ENCODE measurements at regions not wholly inside any gene's neighbourhood (a gene's known extent, or its start where the extent isn't known, plus 50 kb on each side); places are given as distances from the start of the nearest gene placed in this dataset.

DNA sequence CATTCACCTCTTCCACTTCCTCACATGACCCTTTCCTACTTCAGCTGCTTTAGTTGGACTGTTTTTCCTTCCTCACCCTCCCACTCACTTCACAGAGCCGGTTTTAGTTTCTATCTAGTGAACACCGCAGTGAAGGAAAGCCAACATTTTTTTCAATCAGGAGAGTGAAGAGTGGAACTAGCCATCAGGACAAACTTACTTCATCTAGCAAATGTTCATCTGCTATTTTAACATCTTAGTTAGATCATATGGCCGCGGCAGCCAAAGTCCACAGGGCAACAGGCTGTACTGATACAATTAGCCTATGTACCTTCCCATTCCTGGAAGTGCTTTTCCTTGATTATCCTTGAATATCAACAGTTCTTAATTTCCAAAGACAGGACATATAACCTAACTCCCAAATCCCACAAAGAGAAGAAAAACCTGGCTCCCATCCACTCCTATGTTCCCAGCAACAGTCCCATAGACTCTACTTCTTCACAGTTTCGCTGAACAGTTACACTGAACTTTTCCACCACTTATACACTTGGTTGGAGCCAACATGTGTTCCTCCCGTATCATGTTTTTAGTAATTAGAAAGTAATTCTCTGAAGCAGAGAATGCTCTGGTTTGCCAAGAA lies 456.2 kb upstream of the THBS1 start:
- DNase-seq (ENCODE audit: extremely low spot score, insufficient read length, low read depth) (no peak), FAIRE-seq (no peak)

DNA sequence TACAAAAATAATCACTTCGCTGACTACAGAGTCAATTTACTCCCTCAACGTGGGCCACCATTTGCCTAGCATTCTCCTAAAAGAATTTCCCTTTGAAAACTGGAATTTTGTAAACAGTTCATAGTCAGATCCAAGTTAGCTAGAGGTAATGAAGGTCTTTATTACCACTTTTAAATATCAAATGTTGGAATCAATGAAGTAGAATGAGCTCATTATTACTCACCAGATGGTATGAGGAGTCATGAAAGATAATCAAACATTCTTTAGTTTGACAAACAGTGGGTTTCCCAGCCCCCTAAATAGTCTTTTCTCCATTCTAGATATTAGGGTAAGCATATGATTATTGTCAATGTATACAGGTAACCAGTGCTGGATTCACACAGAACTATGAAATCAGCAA lies 455.7 kb upstream of the THBS1 start:
- no peak for DNase-seq (ENCODE audit: extremely low spot score, insufficient read length, low read depth)
- FAIRE-seq, result no peak

DNA sequence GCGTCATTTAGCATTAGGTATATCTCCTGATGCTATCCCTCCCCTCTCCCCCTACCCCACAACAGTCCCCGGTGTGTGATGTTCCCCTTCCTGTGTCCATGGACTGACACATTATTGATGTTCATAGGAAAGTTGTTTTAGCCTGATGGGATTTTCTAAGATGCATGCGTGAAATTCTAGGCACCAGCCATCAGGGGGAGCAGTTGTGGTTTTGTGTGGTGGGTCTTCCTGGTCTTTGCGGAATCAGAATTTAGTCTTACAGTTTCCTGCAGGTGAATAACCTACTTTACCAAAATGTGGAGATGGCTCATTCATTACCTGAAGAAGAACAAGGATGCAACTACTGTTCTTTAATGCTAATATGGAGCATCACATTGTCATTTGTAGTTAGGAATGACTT lies 455.0 kb upstream of the THBS1 start:
- DNase-seq (ENCODE audit: extremely low spot score, insufficient read length, low read depth), result peak; percentile 7
- FAIRE-seq, result peak; percentile 76

DNA sequence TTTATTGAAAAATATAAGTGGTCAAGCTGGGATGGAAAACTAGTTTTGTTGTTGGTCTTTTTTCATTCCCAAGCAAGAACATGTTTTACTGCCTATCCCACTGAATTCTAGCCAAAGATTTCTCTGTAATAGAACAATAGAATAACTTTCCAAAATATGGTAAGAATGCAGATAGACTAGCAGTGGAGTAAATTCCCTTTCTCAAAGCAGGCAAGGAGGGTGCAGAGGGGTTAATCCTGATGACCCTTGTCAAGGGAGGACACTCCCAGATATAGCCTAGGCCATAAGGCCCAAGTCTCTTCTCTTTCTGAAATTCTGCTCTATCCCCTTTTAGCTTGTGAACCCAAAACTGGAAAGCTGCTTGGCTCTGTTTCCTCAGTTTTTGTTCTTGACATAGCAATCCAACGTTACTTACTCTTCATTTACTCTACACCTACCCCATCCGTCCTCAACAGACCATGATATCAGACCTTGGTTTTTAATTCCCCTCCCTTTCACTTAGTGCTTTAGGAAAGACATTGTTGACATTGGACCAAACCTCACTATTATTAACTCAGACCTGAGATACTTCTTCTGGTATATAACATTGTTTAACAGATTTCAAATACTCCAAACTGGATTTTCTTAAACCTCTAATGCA lies 453.6 kb upstream of the THBS1 start:
- DNase-seq (ENCODE audit: extremely low spot score, insufficient read length, low read depth), result no peak
- FAIRE-seq, result no peak

DNA sequence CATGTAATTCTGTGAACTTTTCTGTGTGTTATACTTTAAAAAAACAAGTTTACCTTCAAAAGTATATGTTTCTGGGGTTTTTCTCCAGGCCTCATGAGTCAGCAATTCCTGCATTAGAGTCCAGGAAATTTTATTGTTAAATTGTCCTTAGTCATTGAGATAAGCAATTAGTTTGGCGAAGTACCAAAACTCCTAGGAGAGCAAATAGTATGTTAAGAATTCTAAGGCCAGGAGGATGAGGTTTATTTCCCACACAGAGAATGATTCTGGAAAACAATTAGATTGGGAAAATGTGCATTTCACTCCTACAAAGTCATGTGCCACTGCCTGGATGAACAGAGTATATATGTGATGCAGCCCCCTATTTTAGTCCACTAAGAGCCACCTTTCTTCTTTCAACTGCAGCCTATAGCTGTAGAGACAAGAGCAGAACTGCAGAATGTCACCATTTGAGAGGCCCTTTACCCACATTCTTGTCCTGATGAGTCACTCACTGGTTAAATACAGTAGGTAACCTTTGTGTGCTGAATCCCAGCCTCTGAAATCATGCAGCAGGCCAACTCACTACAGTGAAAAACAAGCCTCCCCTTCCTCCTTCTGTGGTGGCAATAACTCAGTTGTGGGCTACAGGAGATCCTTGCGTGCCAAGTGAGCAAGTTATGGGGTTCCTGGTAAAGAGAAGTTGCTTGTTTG lies 452.8 kb upstream of the THBS1 start:
- no peak for DNase-seq (ENCODE audit: extremely low spot score, insufficient read length, low read depth)
- FAIRE-seq, result no peak

DNA sequence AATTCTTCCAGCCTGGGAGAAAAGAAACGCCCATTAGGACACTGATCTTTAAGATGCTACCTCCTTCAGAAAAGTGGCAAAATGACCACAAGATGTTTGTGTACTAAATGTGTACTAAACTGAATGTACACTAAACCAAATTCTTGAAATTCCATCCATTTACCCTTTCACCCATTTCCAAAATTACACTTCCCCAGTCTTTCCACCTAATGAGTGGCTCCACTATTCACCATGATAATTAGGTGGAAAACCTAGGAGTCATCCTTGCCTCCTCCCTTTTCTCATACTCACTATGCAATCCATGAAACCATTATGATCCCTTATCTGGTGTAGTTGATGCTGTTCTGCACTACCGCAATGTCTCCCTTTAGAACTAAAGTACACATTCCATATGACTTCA lies 452.1 kb upstream of the THBS1 start:
- FAIRE-seq (no peak), DNase-seq (ENCODE audit: extremely low spot score, insufficient read length, low read depth) (no peak)

DNA sequence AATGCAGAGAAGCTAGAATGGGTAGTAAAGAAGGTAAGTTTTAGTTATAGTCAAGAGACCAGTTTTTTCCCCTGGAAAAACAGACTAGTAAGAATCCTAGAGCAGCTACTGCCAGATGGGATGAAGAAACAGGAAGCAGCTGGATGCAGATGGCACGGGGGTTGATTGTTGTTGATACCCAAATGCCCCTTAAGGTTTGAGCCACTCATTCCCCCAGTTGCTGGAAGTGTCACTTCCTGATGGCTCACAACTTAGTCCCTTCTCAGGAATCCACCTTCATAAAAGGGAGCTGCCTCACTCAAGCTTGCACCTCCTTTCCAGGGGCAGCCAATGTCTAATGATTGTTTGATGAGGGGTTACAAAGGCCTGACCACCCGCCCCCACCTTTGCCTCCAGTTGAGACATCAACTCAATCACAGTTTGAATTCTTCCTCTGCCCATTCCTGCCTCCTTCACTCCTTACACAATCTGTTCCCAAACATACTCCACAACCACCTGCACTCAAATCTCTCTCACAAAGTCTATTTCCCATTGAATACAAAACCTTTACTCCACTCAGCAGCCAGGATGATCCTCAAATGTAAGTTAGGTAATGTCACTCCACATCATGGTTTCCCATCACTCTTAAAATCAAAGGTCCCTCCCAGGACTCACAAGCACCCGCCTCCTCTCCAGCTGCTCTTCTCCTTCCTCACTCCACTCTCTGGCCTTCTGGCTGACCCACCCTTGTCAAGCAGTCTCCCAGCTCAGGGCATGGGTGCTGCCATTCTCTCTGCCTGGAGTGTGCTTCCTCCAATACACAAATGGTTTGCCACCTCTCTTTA lies 450.1 kb upstream of the THBS1 start:
- DNase-seq (ENCODE audit: extremely low spot score, insufficient read length, low read depth) (no peak), FAIRE-seq (no peak)

DNA sequence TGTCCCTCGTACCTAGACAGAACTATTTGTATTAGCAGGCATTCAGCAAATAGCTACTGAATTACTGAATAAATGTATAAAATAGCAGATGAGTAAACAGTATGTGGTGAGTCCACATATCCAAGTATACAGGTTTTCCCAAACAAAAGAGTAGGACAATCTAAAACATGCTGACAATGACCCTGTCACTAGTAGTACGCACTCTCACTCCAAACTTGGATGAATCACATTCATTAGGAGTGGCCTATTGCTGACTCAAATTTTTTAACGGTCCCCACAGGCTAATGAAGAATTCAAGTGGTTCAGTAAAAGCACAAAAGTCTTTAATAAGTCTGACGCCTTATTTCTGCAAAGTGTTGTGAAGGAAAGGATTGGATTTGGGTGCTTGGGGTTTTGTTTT lies 449.3 kb upstream of the THBS1 start:
- FAIRE-seq, result no peak
- DNase-seq (ENCODE audit: extremely low spot score, insufficient read length, low read depth), result no peak

DNA sequence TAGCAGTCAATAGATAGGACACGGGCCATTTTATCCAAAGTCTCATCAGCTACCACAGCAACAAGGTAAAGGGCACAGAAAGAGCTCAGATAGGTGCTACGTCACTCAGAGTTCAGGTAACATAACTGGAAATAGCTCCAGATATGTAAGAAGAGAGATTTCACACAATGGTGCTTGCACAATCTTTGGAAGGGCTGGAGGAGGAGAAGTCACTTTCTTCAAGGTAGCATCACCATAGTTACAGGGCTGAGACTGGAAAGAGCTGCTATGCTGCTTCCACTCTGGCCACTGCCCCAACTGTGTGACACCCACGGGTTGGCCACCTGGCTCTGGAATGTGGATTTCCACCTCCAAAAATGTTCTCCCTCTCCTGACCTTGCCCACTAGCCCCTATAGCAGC lies 448.8 kb upstream of the THBS1 start:
- FAIRE-seq (no peak), DNase-seq (ENCODE audit: extremely low spot score, insufficient read length, low read depth) (no peak)

DNA sequence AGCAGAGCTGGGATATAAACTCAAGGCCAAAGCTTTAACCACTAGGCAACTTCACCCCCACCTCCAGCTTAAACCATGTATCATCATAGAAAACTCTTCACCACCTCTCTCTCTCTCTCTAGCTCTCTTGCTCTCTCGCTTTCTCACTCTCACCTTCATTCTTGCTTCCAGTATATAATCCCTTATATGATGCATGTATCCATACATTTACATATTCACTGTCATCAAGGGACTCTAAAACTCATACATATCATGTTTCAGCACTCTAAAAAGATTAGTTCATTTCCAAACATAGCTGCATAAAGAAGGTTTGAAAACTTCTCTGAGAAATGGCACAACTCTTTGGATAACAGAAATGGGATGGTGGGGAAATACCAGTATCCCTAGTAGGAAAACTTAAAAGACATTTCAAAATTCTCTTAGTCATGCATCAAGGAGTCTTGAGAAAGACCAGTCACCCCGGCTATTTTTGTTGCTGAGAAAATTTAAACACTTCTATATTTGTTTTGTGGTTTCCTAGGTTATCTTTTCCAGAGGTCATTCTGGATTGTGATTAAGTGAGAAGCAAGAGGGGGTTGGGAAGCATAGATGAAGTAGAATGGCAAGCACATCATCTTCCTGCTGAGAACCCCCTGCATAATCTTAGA lies 447.8 kb upstream of the THBS1 start:
- DNase-seq (ENCODE audit: extremely low spot score, insufficient read length, low read depth) (no peak), FAIRE-seq (no peak)

DNA sequence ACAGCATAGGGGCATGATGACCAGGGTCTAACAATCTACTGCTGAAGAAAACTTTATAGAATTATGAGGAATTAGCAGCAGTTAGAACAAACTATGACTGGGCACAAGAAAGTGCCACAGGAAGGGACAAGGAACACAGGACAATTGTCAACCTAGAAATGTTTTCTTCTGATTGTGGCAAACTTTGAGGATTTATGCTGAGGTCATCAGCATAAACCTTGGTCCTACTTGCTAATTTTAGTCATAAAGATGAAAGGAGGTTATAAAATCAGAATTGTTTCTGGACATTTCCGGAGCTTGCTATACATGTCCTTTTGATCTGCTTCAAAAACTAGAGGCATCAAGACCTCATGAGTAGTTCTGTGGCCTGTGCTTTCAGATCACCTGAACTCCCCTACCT lies 446.6 kb upstream of the THBS1 start:
- DNase-seq (ENCODE audit: extremely low spot score, insufficient read length, low read depth), result no peak
- no peak for FAIRE-seq

DNA sequence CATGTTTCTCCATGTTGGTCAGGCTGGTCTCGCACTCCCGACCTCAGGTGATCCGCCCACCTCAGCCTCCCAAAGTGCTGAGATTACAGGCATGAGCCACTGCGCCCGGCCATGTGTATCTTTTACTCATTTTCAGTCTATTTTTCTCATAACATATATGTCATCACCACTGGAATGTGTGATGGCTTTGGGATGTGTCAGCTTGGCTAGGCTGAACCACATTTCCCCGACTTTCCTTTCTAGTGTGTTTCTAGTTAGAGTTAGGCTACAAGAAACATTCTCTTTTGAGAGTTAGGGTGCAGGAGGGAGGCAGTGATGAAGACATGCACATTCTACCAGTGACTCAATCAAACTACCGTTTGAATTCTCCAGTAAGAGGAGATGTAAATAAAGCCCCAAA lies 444.9 kb upstream of the THBS1 start:
- DNase-seq (ENCODE audit: extremely low spot score, insufficient read length, low read depth), result no peak
- no peak for FAIRE-seq

DNA sequence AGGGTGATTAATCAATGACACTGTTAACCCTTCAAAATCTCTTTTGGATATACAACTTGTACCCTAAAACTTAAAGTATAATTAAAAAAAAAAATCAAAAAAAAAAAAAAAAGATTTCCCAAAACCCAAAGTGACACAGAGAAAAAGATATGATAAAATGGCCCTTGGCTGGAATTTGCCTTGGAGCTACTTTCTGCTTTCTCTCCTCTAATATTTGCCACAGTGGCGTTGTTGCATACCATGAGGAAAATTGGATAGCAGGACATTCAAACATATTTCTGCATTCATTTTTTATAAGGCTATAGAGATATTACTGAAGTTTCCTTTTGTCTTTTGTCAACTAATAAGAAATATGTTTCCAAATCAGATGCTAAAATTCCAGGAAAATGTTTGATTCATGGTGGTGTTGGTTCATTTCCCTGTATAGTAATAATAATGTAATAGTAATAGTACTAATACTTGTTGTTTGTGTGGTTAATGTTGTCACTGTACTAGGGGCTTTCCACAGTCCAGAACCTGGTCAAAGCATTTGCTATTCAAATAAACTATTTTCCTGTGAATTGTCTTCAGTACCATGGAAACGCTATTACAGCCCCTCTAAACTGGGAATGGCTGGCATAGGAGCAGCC lies 441.3 kb upstream of the THBS1 start:
- FAIRE-seq, result no peak
- no peak for DNase-seq (ENCODE audit: extremely low spot score, insufficient read length, low read depth)

DNA sequence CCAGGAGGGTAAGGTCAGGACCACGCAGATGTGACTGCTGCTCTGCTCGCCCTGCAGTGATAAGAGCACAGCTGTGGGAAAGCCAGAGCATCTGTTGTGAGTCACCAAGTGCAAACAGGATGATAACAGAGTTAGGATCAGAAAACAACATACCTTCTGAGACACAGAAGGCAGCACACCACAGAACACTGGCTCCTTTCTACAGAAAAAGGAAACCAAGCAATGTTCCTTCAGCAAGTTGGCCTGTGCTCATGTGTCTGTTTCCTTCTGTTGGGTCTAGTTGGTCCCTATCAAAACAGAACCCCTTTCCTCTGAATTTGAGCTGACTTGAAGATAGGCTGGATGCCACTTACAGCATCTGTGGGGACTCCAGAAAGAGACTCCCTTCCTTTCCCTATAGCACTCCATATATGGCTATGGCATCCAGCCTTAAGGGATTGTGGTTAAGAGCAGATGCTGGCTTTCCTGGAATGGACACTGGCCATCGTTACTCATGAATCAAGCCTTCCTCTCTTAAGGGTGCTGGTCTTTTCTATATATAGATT lies 440.7 kb upstream of the THBS1 start:
- FAIRE-seq, result no peak
- no peak for DNase-seq (ENCODE audit: extremely low spot score, insufficient read length, low read depth)

DNA sequence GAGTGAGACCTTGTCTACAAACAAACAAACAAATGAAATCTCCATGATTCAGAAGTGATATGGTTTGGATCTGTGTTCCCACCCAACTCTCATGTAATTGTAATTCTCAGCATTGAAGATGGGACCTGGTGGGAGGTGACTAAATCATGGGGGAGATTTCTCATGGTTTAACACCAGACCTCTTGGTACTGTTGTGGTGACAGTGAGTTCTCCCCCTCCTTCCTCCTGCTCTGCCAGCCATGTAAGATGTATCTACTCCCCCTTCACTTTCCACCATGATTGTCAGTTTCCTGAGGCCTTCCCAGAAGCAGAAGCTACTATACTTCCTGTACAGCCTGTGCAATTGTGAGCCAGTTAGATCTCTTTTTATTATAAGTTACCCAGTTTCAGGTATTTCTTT lies 438.4 kb upstream of the THBS1 start:
- FAIRE-seq (no peak), DNase-seq (ENCODE audit: extremely low spot score, insufficient read length, low read depth) (no peak)

DNA sequence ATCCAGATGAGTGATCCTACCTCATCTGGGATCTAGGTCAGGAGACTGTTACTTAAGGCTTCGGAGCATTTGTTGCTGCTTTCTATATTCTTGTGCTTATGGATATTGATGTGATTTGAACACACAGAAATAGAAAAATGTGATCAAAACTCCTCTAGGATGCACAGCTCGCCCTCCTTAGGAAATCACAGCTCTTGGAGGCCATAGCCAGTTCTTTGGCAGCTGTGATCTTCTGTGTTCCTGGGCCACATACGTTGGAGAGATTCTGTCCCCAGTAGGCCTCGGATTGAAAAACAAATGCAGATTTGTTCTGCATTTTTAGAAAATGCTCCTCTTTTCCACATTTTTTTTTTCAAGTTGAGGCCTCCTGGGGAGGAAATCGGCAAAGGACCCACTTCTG lies 437.4 kb upstream of the THBS1 start:
- FAIRE-seq, result no peak
- no peak for DNase-seq (ENCODE audit: extremely low spot score, insufficient read length, low read depth)

DNA sequence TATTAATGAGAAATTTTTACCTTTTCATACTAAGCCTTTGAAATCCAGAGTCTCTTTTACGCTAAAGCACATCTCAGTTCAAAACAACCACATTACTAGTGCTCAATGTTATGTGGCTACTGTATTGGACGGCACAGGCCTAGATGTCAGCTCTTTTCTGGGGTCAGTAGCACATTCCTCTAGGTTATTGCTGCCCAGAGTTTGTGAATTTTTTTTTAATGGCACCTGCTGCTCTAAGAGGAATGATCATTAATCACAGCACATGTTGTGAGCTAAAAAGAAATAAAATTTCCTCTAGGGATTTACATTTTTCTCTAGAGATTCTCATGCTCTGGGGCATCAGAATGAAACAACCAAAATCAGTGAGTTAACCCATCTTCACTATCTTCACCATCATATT lies 436.8 kb upstream of the THBS1 start:
- no peak for FAIRE-seq
- no peak for DNase-seq (ENCODE audit: extremely low spot score, insufficient read length, low read depth)

DNA sequence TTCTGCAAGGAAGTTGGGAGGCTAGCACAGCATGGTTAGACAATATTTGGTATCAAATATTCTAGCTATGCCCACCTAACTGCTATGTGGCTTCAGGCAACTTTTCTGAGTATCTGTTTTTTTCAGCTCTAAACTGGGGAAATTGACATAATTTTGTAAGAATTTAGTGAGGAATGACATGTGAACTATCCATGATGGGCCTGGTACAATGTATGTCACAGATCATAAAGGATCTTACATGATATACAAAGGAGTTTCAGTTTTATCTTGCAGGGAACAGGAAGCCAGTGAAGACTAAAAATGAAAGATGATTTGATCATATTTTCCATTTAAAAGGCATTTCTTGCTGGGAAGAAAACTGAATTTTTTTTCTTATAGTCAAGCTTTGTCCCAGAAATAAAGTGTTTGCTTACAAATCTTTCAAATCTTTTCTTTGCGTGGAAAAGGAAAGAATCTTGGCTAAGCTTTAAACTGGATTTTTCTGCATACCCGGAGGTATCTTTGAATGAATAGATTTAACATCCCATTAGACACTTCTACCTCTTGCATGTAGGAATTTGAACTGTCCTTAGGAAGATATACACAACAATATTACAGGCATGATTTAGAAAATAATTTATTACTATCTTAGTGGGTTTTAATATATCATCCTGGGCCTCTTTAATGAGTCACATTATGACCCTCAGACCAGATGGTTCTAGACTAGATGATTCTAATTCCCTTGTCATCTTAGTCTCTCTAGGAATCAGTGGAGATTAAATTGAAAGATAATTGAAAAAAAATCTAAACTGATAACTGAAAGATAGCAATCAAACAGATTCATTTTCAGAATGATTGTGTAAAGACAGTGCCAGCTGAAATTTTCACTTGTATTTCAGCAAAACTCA lies 436.0 kb upstream of the THBS1 start:
- DNase-seq (ENCODE audit: extremely low spot score, insufficient read length, low read depth) (no peak), FAIRE-seq (no peak)

All from GM18507 (cell line).